HCT116 (cell line): ENCODE measurements at regions not wholly inside any gene's neighbourhood (a gene's known extent, or its start where the extent isn't known, plus 50 kb on each side); places are given as distances from the start of the nearest gene placed in this dataset.

Experiments
- ATF3 ChIP-seq: IDR thresholded peaks from 2 replicates; pipeline ENCODE4 v1.6.1; 2012
- CTCF ChIP-seq, 3 experiments: fragments of 200-600 bp in 1 of 3; sonication (generic) in 1 of 3; IDR thresholded peaks in 2 of 3; conservative IDR thresholded peaks in 1 of 3; 2 replicates each; pipeline ENCODE4 v1.5.1; 2012 to 2017; ENCODE audit warnings: low read depth in 2 of 3, low read length in 2 of 3, antibody characterized with exemption in 1 of 3, borderline replicate concordance in 1 of 3, control low read depth in 1 of 3, mild to moderate bottlenecking in 1 of 3, mixed read lengths in 1 of 3, mixed run types in 1 of 3, moderate library complexity in 1 of 3; ENCODE audit not compliant: insufficient read depth in 1 of 3
- POLR2A ChIP-seq: IDR thresholded peaks from 2 replicates; pipeline ENCODE4 v1.7.0; 2011; ENCODE audit warnings: borderline replicate concordance; ENCODE audit not compliant: insufficient read depth, insufficient read length; ENCODE audit errors: extremely low read depth
- SRF ChIP-seq: IDR thresholded peaks from 2 replicates; pipeline ENCODE4 v1.6.1; 2012; ENCODE audit warnings: low read depth
- ZNF274 ChIP-seq: fragments of 200-500 bp; sonication (Bioruptor generic); IDR thresholded peaks from 2 replicates; pipeline ENCODE4 v1.6.1; 2014; ENCODE audit warnings: mild to moderate bottlenecking, low read depth, low read length, inconsistent platforms

GRCh38 chr3:30189900-30190299, 416.5 kb upstream of the TGFBR2 start:
- no peak for TF ChIP-seq POLR2A
- no peak for TF ChIP-seq CTCF (IDR thresholded peaks at IDR 0.05 in 2 of 3, conservative IDR thresholded peaks at IDR 0.05 in 1 of 3; ENCODE audit: borderline replicate concordance in 1 of 3, insufficient read depth in 1 of 3, low read depth in 2 of 3, low read length in 2 of 3)
- no peak for TF ChIP-seq SRF
- TF ChIP-seq ZNF274 = no peak
- no peak for TF ChIP-seq ATF3
